ENCODE measurements at regions not wholly inside any gene's neighbourhood (a gene's known extent, or its start where the extent isn't known, plus 50 kb on each side); places are given as distances from the start of the nearest gene placed in this dataset.

DNA sequence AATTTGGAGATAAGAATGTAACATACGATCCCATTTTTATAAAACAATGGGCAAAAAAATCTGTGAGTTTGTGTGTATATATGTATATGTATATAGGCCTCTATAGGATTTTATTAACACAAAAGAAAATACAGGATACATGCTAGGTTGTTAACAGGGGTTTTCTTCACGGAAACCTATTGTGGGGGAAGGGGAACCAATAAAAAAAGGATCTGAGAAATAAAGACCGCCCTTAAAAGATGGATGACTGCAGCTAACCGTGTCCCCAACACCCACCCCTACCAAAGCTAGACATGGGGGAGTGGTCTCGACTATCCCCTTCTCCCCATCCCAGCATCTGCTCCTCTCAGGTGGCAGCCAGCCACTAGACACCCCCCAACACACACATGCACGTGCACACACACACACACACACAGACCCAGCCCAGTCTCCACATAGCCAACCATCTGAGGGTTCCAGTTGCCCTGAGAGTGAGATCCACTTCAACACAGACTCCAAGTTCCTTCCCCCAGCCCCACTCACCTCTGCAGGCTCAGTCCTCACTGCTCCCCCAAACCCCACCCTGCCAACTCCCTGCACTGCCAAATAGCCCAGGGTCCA is 132.9 kb downstream of the TPRA1 start:
- no peaks in the 10 kb centered on the region for H3K27me3 ChIP-seq (replicated peaks; ENCODE audit: insufficient read depth)
- H3K27ac ChIP-seq, result no peak overlapping the region
- TF ChIP-seq, protein P1, sequence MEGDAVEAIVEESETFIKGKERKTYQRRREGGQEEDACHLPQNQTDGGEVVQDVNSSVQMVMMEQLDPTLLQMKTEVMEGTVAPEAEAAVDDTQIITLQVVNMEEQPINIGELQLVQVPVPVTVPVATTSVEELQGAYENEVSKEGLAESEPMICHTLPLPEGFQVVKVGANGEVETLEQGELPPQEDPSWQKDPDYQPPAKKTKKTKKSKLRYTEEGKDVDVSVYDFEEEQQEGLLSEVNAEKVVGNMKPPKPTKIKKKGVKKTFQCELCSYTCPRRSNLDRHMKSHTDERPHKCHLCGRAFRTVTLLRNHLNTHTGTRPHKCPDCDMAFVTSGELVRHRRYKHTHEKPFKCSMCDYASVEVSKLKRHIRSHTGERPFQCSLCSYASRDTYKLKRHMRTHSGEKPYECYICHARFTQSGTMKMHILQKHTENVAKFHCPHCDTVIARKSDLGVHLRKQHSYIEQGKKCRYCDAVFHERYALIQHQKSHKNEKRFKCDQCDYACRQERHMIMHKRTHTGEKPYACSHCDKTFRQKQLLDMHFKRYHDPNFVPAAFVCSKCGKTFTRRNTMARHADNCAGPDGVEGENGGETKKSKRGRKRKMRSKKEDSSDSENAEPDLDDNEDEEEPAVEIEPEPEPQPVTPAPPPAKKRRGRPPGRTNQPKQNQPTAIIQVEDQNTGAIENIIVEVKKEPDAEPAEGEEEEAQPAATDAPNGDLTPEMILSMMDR (IDR thresholded peaks at IDR 0.05), result no peak
- H3K9me3 ChIP-seq, result no peaks in the 10 kb centered on the region
- ATAC-seq (ENCODE audit: insufficient number of reproducible peaks, low FRiP score, low read depth), result no peak
- no peak for DNase-seq (ENCODE audit: low spot score)
- H3K4me1 ChIP-seq (ENCODE audit: control insufficient read depth in 1 of 2, low read depth in 2 of 2), result peaks cover 16 to 27% of the 10 kb centered on the region in 2 donors
- H3K4me3 ChIP-seq, result peak overlapping the region; percentile 51
- no peaks in the 10 kb centered on the region for H3K36me3 ChIP-seq

DNA sequence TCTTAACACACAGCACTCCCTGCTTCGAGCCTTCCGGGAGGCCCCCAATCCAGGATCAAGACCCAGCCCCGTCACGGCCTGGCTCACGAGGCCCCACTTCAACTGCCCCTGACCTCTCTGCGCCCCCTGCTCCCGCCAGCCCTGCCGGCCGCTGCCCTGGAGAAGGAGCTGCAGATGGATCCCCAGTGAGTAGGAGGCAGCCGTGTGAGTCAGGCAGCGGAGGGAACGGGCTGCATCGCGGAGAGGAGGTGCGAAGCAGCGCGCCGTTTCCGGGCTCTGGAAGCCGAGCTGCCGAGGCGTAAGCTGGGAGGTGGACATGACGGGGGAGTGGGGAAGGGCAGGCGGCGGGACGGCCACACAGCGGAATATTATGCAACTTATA is 133.4 kb downstream of the TPRA1 start:
- Histone ChIP-seq H3K4me1 (ENCODE audit: control insufficient read depth in 1 of 2, low read depth in 2 of 2) (peaks cover 16 to 27% of the 10 kb centered on the region in 2 donors), H3K36me3 (no peaks in the 10 kb centered on the region), H3K9me3 (no peaks in the 10 kb centered on the region), H3K4me3 (peak overlapping the region; percentile 51), H3K27ac (no peak overlapping the region), H3K27me3 (replicated peaks; ENCODE audit: insufficient read depth) (no peaks in the 10 kb centered on the region)
- no peak for ATAC-seq (ENCODE audit: insufficient number of reproducible peaks, low FRiP score, low read depth)
- TF ChIP-seq, protein P1 (IDR thresholded peaks at IDR 0.05), result no peak
- no peak for DNase-seq (ENCODE audit: low spot score)

DNA sequence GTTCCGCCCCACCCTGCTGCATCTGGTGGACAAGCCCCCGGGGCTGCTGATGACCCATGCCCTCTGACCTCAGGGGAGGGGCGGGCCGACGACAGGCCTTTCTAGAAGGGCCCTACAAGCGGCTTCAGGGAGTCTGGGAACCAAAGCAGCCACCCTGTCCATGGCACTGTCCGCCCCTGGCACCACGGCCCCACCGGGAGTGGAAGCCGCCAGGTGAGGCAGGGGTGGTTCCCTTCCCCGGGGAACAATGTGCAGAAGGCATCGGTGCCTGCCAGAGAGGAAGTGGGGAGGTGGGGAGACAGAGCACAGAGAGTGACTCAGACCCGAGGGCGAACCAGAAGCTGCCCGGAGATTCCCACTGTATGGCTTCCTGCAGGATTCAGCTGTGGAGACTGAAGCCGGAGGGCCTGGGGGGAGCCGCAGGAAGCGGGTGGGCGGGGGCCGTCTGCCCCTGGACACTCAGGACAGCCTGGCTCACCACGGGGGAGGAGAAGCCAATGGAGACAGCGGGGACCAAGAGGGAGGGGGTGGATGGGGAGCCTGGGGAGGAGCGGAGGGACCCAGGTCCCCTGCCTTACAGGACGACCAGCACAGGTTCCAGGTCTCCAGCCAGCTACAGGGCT is 134.0 kb downstream of the TPRA1 start:
- Histone ChIP-seq H3K4me3 (peak overlapping the region; percentile 51), H3K36me3 (no peaks in the 10 kb centered on the region), H3K27me3 (replicated peaks; ENCODE audit: insufficient read depth) (no peaks in the 10 kb centered on the region), H3K4me1 (ENCODE audit: control insufficient read depth in 1 of 2, low read depth in 2 of 2) (peaks cover 16 to 27% of the 10 kb centered on the region in 2 donors), H3K9me3 (no peaks in the 10 kb centered on the region), H3K27ac (no peak overlapping the region)
- TF ChIP-seq, protein P1 (IDR thresholded peaks at IDR 0.05), result no peak
- DNase-seq (ENCODE audit: low spot score), result no peak
- ATAC-seq (ENCODE audit: insufficient number of reproducible peaks, low FRiP score, low read depth), result no peak

DNA sequence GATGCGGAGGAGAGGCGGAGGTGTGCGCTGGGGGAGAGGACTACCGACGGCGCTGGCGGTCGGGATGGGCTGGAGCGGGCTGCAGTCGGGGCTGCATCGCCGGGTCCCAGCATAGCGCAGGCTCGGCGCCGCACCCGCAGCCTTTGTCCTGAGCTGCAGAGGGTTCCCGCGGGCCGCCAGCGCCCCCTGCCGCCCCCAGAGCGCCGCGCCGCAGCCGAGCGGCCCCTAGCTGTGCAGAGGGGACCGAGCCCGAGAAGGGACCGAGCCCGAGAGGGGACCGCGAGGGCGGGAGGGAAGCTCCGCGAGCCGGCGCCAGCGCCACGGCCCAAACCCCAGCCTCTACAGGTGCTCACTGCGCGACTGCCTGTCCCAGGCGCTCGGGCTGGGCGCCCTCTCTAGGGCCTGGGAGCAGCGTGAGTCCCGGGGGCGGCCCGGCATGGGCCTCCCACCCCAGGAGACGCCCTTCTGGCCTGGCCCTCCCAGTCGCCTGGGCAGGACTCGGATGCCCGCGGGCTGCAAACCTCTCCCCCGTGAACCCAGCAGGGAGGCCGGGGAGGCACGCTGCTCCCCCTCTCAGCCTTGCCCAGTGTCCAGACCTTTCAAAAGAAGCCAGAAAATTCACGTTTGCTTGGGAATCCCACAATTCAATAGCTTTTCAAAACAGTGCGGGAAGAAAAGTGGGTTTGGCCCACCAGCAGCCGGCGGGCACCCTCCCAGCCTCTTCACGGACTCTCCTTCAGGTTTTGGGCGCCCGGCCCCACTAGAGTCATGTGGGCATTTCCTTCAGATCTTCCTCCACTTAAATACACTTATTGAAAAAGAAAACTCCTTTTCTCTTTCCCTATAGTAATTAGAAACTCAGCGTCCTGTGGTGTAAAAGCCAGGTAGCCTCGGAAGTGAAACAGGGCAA is 134.7 kb downstream of the TPRA1 start:
- Histone ChIP-seq H3K27me3 (replicated peaks; ENCODE audit: insufficient read depth) (no peaks in the 10 kb centered on the region), H3K9me3 (no peaks in the 10 kb centered on the region), H3K4me1 (ENCODE audit: control insufficient read depth in 1 of 2, low read depth in 2 of 2) (peaks cover 16 to 27% of the 10 kb centered on the region in 2 donors), H3K4me3 (peak overlapping the region; percentile 58), H3K36me3 (no peaks in the 10 kb centered on the region), H3K27ac (no peak overlapping the region)
- DNase-seq (ENCODE audit: low spot score) (no peak), ATAC-seq (ENCODE audit: insufficient number of reproducible peaks, low FRiP score, low read depth) (peak; percentile 25)
- TF ChIP-seq, protein P1 (IDR thresholded peaks at IDR 0.05), result peak; percentile 88

DNA sequence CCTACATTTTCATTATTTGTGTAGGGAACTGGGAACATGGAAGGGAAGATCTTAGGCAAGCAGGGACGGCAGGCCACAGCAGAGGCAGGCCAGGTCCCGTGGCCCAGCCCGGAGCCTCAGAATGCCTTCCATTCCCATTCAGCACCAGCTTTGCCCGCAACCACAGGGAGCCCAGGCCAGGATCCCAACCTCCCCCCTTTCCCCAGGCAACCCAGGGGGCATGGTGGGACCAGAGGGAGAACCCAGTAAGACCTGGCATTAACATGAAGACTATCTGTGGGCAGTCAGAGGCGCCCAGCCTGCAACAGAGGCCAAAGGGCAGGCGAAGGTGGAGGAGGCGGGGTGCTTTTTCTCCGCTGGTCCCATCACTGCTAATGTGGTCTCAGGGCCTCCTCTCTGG is 135.6 kb downstream of the TPRA1 start:
- no peaks in the 10 kb centered on the region for H3K27me3 ChIP-seq (replicated peaks; ENCODE audit: insufficient read depth)
- ATAC-seq (ENCODE audit: insufficient number of reproducible peaks, low FRiP score, low read depth) (no peak), DNase-seq (ENCODE audit: low spot score) (no peak)
- H3K4me1 ChIP-seq (ENCODE audit: control insufficient read depth in 1 of 2, low read depth in 2 of 2), result peaks cover 16 to 27% of the 10 kb centered on the region in 2 donors
- no peak overlapping the region for H3K27ac ChIP-seq
- no peaks in the 10 kb centered on the region for H3K36me3 ChIP-seq
- H3K4me3 ChIP-seq, result no peak overlapping the region
- TF ChIP-seq, protein P1 (IDR thresholded peaks at IDR 0.05), result no peak
- H3K9me3 ChIP-seq, result no peaks in the 10 kb centered on the region

All from thoracic aorta (tissue), 2 donors.